ENCODE measurements at regions not wholly inside any gene's neighbourhood (a gene's known extent, or its start where the extent isn't known, plus 50 kb on each side); places are given as distances from the start of the nearest gene placed in this dataset.

- TF ChIP-seq POLR2A (IDR thresholded peaks at IDR 0.05; ENCODE audit: low read length), result no peak
- no peak for TF ChIP-seq GATA1 (IDR thresholded peaks at IDR 0.05; ENCODE audit: low read depth, low read length)
- no peak for DNase-seq
Observed at GRCh38 chr5:20683241-20683940, 695.4 kb upstream of the CDH18 start.

DNA sequence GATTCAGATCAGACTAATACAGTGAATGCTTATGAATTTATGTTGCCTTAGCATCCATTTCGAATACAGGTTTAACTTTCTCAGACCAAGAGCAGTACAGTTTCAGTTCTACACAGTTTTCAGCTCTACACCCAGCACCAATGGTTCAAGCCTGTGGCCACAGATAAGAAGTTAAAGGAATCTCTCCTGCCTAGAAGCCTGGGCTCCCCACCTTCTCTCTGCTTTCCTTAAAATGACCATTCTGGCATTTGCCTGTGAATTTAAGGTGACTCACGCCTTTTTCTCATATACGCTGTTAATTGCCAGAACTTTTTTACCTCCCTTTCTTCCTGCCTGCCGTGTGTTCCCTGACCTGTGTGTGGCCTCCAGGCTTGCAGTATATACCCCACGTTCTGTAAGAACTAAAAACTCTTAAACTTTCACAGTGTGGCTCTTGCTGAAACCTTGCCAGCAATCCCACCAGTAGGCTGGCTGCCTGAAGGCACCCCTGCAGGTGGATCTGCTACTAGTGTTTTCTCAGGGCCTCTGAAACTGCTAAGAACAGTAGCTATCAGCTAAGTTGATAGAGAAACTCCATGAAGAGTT is 692.8 kb upstream of the CDH18 start:
- DNase-seq, result no peak
- no peak for TF ChIP-seq POLR2A (IDR thresholded peaks at IDR 0.05; ENCODE audit: low read length)
- TF ChIP-seq GATA1 (IDR thresholded peaks at IDR 0.05; ENCODE audit: low read depth, low read length), result no peak

DNA sequence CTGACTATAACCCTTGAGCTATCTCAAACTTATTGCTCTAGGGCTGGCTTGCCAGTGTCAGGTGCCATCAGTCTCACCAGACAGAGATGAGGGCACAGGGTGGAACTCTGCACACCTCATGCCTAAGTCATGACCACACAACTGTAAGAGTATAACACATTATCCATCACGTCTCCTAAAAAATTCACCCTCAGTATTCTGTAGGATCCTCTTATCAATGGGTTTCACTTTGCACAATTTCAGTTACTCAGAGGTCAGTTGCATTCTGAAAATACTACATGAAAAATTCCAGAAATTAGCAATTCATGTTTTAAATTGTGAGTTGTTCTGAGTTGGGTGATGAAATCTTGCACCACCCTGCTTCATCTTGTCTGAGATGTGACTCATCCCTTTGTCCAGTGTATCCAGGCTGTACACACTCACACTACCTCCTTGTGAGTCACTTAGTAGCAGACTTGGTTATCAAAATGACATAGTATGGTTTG is 690.9 kb upstream of the CDH18 start:
- peak in 1 of 2 experiments; percentile 0 for DNase-seq
- TF ChIP-seq POLR2A (IDR thresholded peaks at IDR 0.05; ENCODE audit: low read length) (no peak), GATA1 (IDR thresholded peaks at IDR 0.05; ENCODE audit: low read depth, low read length) (no peak)

DNA sequence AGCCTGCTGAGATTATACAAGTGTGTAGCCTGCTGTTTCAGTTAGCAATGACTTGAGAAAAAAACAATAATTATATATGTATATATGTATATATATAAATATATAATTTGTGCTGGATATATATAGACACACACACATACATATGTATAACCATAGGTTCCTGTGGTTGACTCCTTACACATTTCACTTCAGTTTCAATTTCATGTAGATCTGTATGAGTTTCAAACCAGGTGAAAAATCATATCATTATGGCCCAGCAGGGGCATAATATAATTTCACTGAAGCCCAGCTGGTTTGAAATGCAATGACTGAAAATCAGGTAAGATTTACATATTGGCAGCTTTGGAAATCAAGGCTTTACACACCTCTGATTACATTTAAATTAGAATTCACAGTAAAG is 690.4 kb upstream of the CDH18 start:
- no peak for DNase-seq
- TF ChIP-seq GATA1 (IDR thresholded peaks at IDR 0.05; ENCODE audit: low read depth, low read length) (no peak), POLR2A (IDR thresholded peaks at IDR 0.05; ENCODE audit: low read length) (no peak)

DNA sequence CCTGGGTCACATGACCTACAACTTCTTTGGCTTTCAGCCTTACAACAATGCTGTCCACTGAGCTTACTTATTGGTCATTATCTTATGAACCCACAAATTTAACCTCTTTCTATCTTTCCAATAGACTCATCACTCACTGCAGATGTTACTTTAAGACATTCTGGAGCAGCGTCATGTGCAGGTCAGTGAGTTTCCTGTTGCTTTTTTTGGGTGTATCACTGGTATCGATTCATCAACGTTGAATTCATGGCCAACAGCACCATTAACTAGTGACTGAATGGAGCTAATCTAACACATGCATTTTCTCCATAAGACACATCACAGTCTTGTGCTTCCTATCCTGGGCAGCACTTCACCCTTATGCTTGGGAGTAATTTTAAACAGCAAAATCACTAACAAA is 672.6 kb upstream of the CDH18 start:
- TF ChIP-seq POLR2A (IDR thresholded peaks at IDR 0.05; ENCODE audit: low read length) (no peak), GATA1 (IDR thresholded peaks at IDR 0.05; ENCODE audit: low read depth, low read length) (no peak)

DNA sequence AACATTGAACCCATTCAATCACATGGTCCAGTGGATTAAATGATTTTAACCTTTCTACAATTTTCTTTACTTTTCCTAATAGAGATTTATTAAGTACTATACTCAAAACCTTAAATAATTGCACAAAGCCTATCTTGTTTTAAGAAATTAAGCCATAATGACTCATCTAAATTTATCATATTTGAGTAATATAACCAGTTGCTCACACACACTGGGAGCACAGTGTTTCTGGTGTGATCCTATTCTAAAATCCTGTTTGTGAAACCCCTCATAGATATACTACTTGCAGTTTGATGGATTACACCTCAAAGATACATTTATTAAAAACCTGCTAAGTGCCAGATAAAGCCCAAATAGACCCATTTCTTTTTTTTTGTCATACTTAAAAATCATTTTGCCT is 668.3 kb upstream of the CDH18 start:
- no peak for TF ChIP-seq POLR2A (IDR thresholded peaks at IDR 0.05; ENCODE audit: low read length)
- TF ChIP-seq GATA1 (IDR thresholded peaks at IDR 0.05; ENCODE audit: low read depth, low read length), result no peak
- DNase-seq, result no peak

More for the DNA sequence above, 672.6 kb upstream of the CDH18 start:
- no peak for DNase-seq

- no peak for TF ChIP-seq GATA1 (IDR thresholded peaks at IDR 0.05; ENCODE audit: low read depth, low read length)
- no peak for TF ChIP-seq POLR2A (IDR thresholded peaks at IDR 0.05; ENCODE audit: low read length)
- no peak for DNase-seq
Observed at GRCh38 chr5:20655211-20655610, 667.2 kb upstream of the CDH18 start.

- DNase-seq, result no peak
- TF ChIP-seq GATA1 (IDR thresholded peaks at IDR 0.05; ENCODE audit: low read depth, low read length) (no peak), POLR2A (IDR thresholded peaks at IDR 0.05; ENCODE audit: low read length) (no peak)
Observed at GRCh38 chr5:20654746-20655145, 666.7 kb upstream of the CDH18 start.

- no peak for DNase-seq
- TF ChIP-seq GATA1 (IDR thresholded peaks at IDR 0.05; ENCODE audit: low read depth, low read length), result no peak
- TF ChIP-seq POLR2A (IDR thresholded peaks at IDR 0.05; ENCODE audit: low read length), result no peak
Observed at GRCh38 chr5:20654033-20654432, 666.0 kb upstream of the CDH18 start.

DNA sequence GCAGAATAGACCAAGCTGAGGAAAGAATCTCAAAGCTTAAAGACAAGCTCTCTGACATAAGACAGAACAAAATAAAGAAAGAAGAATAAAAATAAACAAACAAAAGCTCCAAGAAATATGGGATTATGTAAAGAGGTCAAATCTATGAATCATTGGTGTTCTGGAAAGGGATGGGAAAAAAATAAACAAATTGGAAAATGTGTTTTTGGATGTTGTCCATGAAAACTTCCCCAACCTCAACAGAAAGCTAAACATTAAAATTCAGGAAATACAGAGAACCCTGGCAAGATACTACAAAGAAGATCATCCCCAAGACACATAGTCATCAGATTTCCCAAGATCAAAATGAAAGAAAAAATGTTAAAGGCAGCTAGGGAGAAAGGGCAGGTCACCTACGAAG is 662.0 kb upstream of the CDH18 start:
- DNase-seq, result no peak
- TF ChIP-seq POLR2A (IDR thresholded peaks at IDR 0.05; ENCODE audit: low read length), result no peak
- TF ChIP-seq GATA1 (IDR thresholded peaks at IDR 0.05; ENCODE audit: low read depth, low read length), result no peak

DNA sequence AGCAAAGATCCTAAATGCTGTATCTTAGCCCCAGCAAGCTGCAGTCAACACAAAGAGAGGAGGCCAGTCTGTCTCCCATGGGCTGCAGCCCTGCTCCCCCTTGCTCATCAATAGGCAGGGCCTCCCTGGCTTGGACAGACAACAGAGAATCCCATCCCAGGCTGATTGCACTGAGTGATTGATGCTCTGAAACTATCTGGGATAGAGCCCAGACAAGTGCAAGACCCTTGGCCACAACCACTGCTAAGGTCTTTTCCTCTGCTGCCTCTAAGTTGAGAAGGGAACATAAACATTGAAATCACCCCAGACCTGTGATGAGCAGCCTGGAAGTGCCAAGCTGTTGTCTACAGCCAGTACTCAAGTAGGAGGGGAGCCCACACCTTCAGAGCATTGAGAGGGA is 661.0 kb upstream of the CDH18 start:
- no peak for DNase-seq
- TF ChIP-seq GATA1 (IDR thresholded peaks at IDR 0.05; ENCODE audit: low read depth, low read length) (no peak), POLR2A (IDR thresholded peaks at IDR 0.05; ENCODE audit: low read length) (no peak)

- no peak for DNase-seq
Observed at GRCh38 chr5:20636686-20637085, 648.7 kb upstream of the CDH18 start.

GRCh38 chr5:20619591-20619990 is 631.6 kb upstream of the CDH18 start:
- DNase-seq, result no peak
- TF ChIP-seq GATA1 (IDR thresholded peaks at IDR 0.05; ENCODE audit: low read depth, low read length) (no peak), POLR2A (IDR thresholded peaks at IDR 0.05; ENCODE audit: low read length) (no peak)

More at GRCh38 chr5:20636686-20637085, 648.7 kb upstream of the CDH18 start:
- TF ChIP-seq GATA1 (IDR thresholded peaks at IDR 0.05; ENCODE audit: low read depth, low read length), result no peak
- no peak for TF ChIP-seq POLR2A (IDR thresholded peaks at IDR 0.05; ENCODE audit: low read length)

DNA sequence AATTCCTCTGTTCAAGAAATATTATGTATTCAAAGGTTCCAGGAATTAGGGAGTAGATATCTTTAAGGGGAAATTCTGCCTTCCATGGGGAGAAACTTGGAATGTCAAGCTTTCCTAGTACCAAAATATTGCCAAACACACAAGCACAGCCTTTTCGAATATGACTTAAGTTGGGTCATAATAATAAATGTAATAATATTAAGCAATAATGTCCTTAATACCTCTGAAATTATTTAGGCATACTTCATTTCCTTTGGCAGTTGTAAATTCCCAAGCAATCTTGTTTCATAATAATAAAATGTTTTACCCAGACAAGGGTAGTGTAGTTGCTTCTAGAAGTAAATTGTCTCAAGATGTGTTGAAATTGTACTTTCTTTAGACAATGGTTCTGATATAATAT is 630.3 kb upstream of the CDH18 start:
- TF ChIP-seq GATA1 (IDR thresholded peaks at IDR 0.05; ENCODE audit: low read depth, low read length), result no peak
- no peak for TF ChIP-seq POLR2A (IDR thresholded peaks at IDR 0.05; ENCODE audit: low read length)
- DNase-seq, result no peak

DNA sequence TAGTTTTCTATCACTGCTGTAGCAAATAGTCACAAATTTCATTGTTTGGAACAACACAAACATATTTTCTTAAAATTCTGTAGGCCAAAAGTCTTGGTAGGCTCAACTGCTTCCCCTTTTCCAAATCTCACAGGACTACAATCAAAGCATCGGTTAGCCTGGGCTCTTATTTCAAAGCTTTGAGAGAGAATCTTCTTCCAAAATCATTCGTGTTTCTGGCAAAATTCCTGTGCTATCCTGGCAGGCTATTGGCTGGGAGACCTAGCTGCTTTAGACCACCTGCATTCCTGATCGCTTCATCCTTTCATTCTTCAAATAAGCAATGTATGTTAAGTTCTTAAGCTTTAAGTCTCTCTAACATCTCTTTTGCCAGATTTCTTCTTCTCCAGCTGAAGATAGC is 629.8 kb upstream of the CDH18 start:
- no peak for DNase-seq
- TF ChIP-seq GATA1 (IDR thresholded peaks at IDR 0.05; ENCODE audit: low read depth, low read length) (no peak), POLR2A (IDR thresholded peaks at IDR 0.05; ENCODE audit: low read length) (no peak)
